AML-193 (cell line): ENCODE measurements at regions not wholly inside any gene's neighbourhood (a gene's known extent, or its start where the extent isn't known, plus 50 kb on each side); places are given as distances from the start of the nearest gene placed in this dataset.
"Not testable (repeated sequence)": the region's sequence is repeated elsewhere in the genome, so short reads cannot be mapped to it uniquely, and the experiment has no call there.

ENCODE experiments used
- DNase-seq, 2 experiments: peaks; one replicate each; lab custom pipeline; 2025; lab: John Stamatoyannopoulos, UW

DNA sequence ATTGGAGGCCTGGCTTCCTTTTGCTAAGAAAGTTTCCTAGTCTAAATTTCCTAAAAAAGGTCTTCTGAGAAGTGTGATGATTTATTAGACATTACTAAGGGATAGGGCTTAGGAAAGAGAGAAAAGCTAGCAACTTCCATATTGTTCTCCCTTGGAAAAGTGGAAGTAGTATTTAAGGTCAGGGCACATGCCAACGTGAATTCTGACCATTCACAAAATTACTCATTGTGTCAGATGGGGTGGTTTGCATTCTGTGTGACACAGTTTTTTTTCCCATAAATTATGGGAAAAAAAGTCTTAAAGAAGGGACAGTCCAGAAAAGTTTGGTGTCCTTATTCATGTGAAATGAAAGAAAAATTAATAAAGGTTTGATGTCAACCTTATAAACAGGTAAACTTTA is 110.0 kb upstream of the ARRDC3 start:
- DNase-seq = no peak

DNA sequence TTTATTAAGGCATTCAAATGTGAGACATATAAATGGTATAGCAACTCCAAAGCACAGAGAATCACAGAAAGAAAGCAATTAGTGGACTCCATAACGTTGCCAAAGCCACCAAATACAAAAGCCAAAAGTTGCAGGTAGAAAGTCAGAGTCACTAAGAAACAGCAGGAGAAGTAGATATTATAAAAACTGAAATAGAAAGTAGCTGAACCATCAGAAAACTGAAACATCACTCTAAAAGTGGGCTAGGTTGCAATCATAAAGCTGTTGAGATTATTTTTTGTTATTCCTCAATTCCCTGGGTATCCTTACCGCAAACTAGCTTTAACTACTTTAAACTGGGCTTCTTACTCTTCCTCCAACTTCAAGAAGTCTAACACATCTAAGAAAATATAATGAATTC is 108.1 kb upstream of the ARRDC3 start:
- DNase-seq = no peak

DNA sequence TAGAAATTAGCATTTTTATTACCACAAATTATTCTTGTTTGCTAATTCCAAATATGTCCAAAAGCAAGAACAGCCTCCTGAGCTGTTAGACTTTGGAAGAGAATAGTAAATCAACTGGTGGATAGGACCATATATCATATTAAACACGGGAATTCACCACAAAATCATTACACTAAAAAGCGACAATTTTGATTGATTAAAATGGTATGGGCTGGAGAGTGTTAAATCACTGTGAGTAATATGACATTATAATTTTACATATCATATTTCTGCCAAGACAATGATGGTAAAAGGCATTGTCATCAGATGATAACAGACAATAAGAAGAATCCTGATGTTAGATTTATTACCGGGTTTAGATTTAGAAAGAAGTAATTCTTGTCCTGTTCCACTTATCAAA is 107.2 kb upstream of the ARRDC3 start:
- DNase-seq = no peak

DNA sequence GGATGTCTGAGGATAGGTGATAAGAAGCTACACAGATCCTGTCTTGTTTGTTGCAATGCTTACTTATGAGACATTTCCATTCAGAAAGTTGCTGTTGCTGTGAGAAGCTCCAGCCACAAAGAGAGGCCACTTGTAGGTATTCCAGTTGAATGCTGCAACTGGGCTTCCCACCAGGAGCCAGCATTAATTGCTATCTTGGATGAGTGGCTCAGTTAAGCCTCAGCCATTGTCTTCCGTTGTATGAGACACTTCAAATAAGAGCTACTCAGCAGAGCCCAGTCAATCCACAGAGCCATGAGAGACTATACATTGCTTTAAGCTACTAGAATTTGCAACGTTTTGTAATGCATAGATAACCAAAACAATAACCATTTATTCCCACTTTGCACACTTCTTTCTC is 104.3 kb upstream of the ARRDC3 start:
- no peak for DNase-seq

DNA sequence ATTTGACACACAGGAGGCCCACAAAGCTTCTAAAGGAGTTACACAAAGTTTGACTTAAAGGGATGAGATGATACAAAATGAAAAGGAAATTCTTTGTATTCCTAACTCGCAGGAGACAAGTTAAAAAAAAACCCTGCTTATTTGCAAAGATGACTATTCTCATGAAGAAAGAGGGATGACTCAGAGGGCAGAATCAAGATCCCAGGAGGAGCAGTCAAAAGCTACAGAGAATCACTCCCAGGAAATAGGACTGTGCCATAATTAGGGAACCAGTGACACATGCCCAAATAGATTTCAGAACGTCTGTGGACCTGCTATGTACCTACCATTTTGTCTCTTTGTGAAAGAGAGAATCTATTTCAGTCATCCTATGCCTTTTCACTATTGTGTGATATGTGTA is 103.5 kb upstream of the ARRDC3 start:
- DNase-seq = no peak

- DNase-seq = no peak
Measured at GRCh38 chr5:91484662-91485061, 101.5 kb upstream of the ARRDC3 start.

- DNase-seq = not testable (repeated sequence)
Measured at GRCh38 chr5:91479376-91479775, 96.3 kb upstream of the ARRDC3 start.

DNA sequence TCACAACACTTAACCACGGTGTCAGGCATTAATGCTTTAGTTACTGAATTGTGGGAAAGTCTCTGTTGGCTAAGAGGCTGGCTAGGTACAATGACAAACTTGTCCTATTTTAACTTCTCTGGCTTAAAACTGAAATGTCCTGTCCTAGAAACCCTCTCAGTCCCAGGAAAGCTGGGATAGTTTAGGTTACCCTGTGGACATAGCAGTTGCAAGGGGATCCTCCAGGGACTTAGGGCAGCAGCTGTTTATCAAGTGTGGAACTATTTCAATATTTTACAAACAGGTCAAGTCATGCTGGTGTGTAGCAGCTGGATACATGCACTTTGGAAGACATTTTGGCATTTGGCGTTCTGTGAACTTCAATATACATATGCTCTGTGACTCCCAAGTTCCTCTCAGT is 95.0 kb upstream of the ARRDC3 start:
- no peak for DNase-seq

DNA sequence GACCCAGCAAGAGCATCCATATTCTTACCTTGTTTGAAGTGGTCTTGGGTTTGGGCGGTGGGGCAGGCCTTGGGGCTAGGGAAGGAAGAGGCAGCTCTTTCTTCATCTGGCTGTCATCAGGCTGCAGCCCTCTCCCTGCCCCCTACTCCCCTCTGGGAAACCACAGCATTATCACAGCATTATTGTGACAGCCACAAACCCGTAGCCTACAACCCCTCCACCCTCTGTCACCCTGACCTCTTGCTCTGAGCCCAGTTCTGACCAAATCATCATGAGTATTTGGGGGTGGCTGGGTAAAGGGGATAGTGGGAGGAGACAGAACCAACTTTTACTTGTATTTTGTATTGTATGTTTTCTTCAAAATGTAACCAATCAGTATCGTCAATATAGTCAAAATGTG is 94.3 kb upstream of the ARRDC3 start:
- DNase-seq = no peak

DNA sequence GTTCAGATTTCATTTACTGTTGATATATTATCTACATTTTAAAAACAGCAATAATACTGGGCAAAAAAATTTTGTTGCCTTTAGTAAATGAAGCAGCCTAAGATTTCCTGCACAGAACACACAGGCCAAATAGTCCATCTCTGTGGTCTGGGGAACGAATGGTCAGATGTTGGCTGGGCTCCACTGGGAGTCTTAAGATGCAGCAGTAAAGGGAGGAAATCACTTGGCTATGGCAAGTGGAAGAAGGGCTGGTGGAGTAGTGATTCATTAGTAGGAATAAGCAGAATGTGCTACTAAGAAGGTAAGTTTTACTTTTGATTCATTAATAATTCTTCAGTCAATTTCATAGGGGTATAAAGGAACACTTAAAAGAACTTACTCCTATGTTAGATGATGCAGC is 91.1 kb upstream of the ARRDC3 start:
- DNase-seq = no peak

DNA sequence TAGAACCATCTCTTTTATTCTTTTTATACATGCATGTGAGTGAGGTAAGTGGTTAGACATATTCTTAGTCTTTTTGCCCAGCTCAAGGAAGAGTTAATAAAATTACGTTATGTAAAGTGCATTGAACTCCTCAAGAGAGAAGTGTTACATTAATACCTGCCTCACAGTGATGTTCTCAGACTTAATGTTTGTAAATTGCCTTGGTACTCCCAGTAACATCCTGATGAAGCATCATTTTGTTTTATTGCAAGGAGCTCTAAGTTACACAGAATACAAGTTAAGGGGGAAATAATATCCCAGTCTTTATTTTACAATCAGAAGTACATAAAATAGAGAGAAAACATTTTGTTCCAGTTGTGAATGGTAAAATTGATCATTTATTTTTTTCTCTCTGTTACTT is 89.5 kb upstream of the ARRDC3 start:
- DNase-seq = no peak

DNA sequence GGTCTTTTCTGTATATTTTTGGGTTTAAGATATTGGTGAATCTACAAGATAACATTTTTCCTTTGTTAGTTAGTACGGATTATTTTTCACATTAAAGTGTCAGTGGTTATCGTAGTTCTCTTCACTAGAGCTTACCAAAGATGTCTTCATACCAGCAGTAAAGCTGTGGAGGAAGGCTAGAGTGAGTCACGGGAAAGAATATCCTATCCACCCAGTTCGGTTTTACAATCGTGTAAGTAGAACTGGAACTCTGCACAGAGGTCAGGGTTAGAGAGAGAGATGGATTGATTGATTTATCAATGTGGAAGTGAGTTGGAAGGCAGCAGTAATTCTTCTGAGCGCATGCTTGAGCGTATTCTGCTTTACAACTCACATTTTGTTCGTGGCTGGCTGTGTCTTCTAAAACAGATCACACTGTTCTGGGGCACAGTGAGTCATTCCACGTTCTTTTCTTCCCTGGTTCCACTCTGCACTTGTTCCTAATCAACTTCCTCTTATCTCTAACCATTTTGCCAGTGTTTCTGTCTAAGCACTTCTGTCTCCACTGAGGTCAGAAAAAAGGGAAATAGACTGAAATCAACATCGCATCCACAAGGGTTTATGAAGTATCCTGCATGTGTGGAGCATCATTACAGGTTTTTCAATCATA is 86.5 kb upstream of the ARRDC3 start:
- peak; percentile 77 to 80 for DNase-seq

GRCh38 chr5:91468651-91469422 is 85.7 kb upstream of the ARRDC3 start:
- peak; percentile 26 to 37 for DNase-seq

- no peak for DNase-seq
Measured at GRCh38 chr5:91464886-91465646, 81.9 kb upstream of the ARRDC3 start.

DNA sequence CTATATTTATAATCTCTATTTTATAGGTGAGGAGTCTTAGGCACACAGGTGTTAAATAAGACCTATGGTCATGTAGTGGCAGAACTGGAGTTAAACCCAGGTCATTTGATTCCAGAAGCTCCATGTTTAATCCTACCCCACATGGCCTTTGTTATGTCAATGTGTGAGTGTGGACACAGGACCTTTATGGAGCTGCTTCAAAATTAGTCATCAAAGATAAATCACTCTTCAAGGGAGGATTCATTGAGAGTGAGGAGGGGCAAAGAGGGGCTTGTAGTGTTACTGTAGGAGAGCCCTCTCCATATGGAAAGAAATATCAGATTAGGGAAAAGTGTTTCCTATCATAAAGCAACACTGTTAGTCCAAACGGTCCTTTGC is 74.6 kb upstream of the ARRDC3 start:
- DNase-seq = no peak

DNA sequence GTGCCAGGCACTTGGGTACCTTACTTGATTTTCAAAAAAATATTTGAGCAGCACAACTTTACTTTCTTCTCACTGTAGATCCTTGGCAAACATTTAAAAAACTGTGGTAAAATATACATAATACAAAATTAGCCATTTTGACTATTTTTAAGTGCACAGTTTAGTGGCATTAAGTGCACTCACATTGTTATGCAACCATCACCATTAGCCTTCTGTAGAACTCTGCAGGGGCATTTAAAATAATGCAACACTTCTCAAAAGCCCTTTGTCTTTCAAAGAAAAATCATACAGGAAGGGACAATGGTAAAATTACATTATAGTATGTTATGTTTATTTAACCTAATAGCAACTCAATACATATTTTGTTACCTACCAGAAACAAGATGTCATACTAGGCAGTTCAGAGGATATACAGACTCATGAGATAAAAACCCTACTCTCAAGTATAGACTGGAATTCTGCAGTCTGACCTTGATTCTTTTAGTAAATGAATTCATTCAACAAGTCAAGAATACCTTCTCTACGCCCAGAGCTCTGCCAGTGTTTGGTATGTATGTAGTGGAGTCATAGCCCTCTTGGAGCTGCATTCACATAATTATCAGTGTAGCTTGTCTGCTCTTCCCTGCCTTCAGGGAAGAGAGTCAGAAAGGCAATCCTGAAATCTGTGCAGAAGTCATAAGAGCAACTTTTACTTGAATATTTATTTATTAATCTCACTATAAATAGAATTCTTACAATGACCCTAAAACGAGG is 74.0 kb upstream of the ARRDC3 start:
- no peak for DNase-seq

DNA sequence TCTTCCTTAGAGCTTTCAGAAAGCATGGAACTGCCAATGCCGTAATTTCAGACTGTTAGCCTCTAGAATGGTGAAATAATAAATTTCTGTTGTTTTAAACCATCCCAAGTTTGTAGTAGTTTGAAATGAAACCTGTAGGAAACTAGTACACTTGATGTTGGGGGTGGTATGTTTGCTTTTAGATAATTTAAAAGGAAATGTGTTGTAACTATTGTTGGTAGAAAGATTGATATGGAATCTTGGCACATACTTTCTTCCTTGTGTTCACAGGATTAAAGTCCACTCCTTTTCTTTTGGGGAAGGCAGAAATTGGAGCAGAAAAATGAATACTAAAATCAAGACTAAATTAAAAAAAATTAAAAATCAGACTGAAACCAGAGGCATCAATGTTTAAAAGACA is 66.0 kb upstream of the ARRDC3 start:
- no peak for DNase-seq

- DNase-seq = not testable (repeated sequence)
Measured at GRCh38 chr5:91448079-91448478, 65.0 kb upstream of the ARRDC3 start.

GRCh38 chr5:91446880-91447279 is 63.8 kb upstream of the ARRDC3 start:
- DNase-seq = not testable (repeated sequence)

- DNase-seq = no peak
Measured at GRCh38 chr5:91443761-91444467, 60.8 kb upstream of the ARRDC3 start.

DNA sequence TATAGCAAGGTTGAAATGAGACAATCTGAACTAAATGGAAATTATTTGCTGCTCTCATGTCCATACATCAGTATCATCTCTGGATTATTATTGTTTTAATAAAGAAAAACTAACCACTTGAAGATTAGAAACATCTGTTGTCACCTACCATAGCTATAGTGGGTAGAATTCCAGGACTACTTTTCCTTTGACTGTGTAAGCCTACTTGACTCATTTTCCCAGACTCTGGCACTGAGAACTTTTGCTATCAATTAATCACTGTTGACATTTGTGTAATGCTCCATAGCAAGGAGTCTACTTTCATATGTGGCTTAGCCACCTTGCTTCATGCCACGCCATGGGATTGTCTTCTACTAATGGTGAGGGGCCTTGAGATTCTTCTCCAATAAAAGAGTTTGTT is 59.9 kb upstream of the ARRDC3 start:
- DNase-seq = no peak

DNA sequence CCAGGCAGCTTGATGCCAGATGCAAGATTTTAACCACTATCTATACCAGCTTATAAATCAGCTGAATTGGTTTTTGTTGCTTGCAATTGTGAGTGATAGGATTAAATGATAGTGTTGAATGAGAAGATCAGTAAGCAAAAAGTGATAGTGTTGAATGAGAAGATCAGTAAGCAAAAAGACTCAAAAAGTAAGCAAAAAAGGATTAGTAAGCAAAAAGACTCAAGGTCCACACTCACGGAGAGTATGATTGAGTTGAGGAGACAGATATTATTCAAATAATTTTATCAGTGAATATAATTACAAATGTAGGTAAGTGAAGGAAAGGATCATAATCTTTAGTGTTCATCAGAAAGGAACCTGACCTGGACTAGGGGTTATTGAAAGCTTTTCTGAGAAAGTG is 58.0 kb upstream of the ARRDC3 start:
- DNase-seq = no peak
